GM12892 (cell line): ENCODE measurements at regions not wholly inside any gene's neighbourhood (a gene's known extent, or its start where the extent isn't known, plus 50 kb on each side); places are given as distances from the start of the nearest gene placed in this dataset.

Source experiments
- POLR2A ChIP-seq: IDR thresholded peaks from 2 replicates; pipeline ENCODE4 v1.6.1; 2011; ENCODE audit warnings: low read depth, low read length, control low read depth
- POLR2AphosphoS5 ChIP-seq: IDR thresholded peaks from 2 replicates; pipeline ENCODE4 v1.6.1; 2011; ENCODE audit warnings: low read depth, low read length, control low read depth
- TAF1 ChIP-seq: IDR thresholded peaks from 2 replicates; pipeline ENCODE4 v1.6.1; 2011; ENCODE audit warnings: low read depth, mild to moderate bottlenecking, control low read depth, low read length, borderline replicate concordance

DNA sequence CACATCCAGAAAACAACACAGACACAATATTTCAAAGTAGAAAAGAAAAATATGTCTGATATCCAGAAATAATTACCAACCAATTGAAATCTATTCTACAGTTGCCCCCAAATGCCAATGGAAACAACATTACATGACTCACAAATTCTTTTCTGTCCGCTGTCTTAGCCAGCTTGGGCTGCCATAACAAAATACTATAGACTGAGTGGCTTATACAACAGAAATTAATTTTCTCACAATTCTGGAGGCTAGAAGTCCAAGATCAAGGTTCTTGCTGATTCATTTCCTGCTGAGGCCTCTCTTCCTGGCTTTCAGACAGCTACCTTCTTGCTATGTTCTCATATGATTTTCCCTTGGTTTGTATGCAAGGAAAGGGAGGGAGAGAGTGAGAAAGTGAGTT lies 698.1 kb downstream of the DHX35 start:
- no peak for TF ChIP-seq POLR2AphosphoS5
- no peak for TF ChIP-seq TAF1
- no peak for TF ChIP-seq POLR2A
